Right lobe of liver (tissue), 6 donors: ENCODE measurements at regions not wholly inside any gene's neighbourhood (a gene's known extent, or its start where the extent isn't known, plus 50 kb on each side); places are given as distances from the start of the nearest gene placed in this dataset.

Source experiments
- ATAC-seq, 4 donors: fragments of 200-7000 bp; cut with Tn5 transposase; one replicate each; pipeline ENCODE4 v1.9.1; 2020; ENCODE audit warnings: mild to moderate bottlenecking in 4 of 4, moderate library complexity in 4 of 4
- DNase-seq, 3 donors: peaks; one replicate each; pipeline ENCODE4 v3.0.0-alpha.2; 2020
- H3K27ac ChIP-seq, 3 donors: fragments of 200-600 bp; one replicate each; pipeline ENCODE4 v1.8.0; 2022
- H3K27me3 ChIP-seq, 2 donors: fragments of 200-600 bp; one replicate each; pipeline ENCODE4 v1.8.0; 2022
- H3K36me3 ChIP-seq, 4 donors: fragments of 200-600 bp; sonication (generic) in 1 of 4; one replicate each; pipeline versions ENCODE4 v1.5.1 to v1.8.0; 2017 to 2022; ENCODE audit warnings: control low read depth in 1 of 4
- H3K4me1 ChIP-seq, 4 donors: fragments of 200-600 bp; sonication (generic) in 1 of 4; one replicate each; pipeline versions ENCODE4 v1.5.1 to v1.8.0; 2017 to 2022; ENCODE audit warnings: control low read depth in 1 of 4
- H3K4me3 ChIP-seq, 3 donors: fragments of 200-600 bp; one replicate each; pipeline ENCODE4 v1.8.0; 2022
- H3K9me3 ChIP-seq, 4 donors: fragments of 200-600 bp; sonication (generic) in 1 of 4; one replicate each; pipeline versions ENCODE4 v1.5.1 to v1.8.0; 2017 to 2022; ENCODE audit warnings: control low read depth in 1 of 4
- POLR2A ChIP-seq: fragments of 450-650 bp; IDR thresholded peaks from one replicate; pipeline ENCODE4 v1.6.1; 2017; ENCODE audit warnings: antibody characterized with exemption, mild to moderate bottlenecking
- WGBS: methylation state at CpG from one replicate; pipeline ENCODE4 v1.1.6; 2018; ENCODE audit warnings: low coverage, low lambda C conversion rate; ENCODE audit not compliant: insufficient coverage; ENCODE audit errors: missing lambda C conversion rate; 5-methylcytosine and 5-hydroxymethylcytosine counted together
- intact Hi-C, 2 donors: fragments of 100-400 bp; cut with DNase I; formaldehyde crosslinking; loops; one replicate each; pipeline versions ENCODE4 v1.11.2 to v1.14.1; 2022
- TF ChIP-seq, protein P1 (sequence below), 4 donors: fragments of 200-600 bp in 3 of 4; fragments of 450-650 bp in 1 of 4; IDR thresholded peaks; one replicate each; pipeline versions ENCODE4 v1.5.1 to v1.8.0; 2016 to 2022; ENCODE audit warnings: antibody characterized with exemption in 4 of 4, mild to moderate bottlenecking in 2 of 4
- donor health status: DM: no; HTN: yes; CAD: no.
- donor health status: DM: no; HTN: no; CAD: no.
- donor health status: DM: no; HTN: no; CAD: no.
- donor health status: DM: no; HTN: yes; CAD: no.
- donor health status: DM: no; HTN: yes; CAD: no.

DNA sequence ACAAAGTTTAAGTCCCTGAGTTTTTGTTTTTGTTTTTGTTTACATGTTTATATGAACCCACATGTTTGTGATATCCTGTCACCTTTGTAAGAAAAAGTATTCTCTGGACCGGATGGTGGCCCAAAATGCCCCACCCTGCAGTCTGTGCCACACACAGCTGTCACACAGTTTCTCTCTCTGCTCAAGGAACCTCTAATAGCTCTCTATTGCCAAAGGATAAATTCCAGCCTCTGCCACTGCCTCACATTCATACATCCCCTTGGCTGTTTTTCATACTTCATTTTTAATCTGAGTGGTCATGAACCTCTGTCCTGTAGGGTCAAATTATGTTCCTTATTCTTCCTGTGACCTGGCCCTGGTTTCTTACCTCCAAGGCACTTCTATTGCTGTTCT is 520.3 kb upstream of the CDH5 start:
- ATAC-seq = no peak
- WGBS = 69% methylated on average over 1 of the region's 1 CpG
- TF ChIP-seq, protein P1, sequence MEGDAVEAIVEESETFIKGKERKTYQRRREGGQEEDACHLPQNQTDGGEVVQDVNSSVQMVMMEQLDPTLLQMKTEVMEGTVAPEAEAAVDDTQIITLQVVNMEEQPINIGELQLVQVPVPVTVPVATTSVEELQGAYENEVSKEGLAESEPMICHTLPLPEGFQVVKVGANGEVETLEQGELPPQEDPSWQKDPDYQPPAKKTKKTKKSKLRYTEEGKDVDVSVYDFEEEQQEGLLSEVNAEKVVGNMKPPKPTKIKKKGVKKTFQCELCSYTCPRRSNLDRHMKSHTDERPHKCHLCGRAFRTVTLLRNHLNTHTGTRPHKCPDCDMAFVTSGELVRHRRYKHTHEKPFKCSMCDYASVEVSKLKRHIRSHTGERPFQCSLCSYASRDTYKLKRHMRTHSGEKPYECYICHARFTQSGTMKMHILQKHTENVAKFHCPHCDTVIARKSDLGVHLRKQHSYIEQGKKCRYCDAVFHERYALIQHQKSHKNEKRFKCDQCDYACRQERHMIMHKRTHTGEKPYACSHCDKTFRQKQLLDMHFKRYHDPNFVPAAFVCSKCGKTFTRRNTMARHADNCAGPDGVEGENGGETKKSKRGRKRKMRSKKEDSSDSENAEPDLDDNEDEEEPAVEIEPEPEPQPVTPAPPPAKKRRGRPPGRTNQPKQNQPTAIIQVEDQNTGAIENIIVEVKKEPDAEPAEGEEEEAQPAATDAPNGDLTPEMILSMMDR (IDR thresholded peaks at IDR 0.05) = no peak
- TF ChIP-seq POLR2A = no peak

DNA sequence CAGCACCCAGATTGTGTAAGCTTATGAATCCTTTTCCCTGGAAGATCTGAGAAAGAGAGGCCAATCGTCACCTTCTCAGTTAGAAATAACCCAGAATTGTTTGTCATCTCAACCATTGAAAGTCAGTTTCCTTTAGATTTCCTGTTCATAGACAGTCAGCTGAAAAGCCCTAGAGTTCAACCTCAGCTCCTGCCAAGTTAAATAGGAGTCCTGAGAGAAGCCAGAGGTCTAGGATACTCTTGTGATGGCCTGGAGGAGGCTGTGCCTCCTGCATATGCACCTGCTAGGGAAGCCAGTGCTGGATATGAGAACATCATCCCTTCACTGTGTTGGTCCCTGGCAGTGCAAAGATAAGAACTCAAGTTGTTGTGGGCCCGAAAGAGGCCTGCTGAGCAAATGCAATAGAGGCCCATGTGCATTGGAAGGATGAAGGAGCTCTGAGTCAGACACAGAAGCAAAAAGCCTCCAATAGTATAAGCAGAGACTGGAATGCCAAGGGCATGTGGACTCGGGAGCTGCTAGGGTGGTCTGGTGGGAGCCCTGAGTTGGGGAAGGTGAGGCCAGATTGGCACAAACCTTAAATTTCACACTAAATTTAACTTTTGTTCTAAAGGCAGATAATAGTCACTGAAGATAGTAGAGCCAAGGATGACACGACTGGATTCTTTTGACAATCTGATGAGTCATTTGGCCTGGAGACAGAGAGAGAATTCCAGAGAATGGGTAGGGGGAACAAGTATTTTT is 520.9 kb upstream of the CDH5 start:
- TF ChIP-seq, protein P1 (IDR thresholded peaks at IDR 0.05) = no peak
- no peak for TF ChIP-seq POLR2A
- intact Hi-C loops = no loop called here
- Histone ChIP-seq H3K36me3 (no peaks in the 10 kb centered on the region), H3K27ac (no peak overlapping the region), H3K9me3 (no peaks in the 10 kb centered on the region), H3K4me1 (no peaks in the 10 kb centered on the region), H3K4me3 (no peak overlapping the region), H3K27me3 (no peaks in the 10 kb centered on the region)
- 47% methylated on average over 4 of the region's 4 CpGs for WGBS
- ATAC-seq = peak in 2 of 4 donors; percentile 30 to 71
- DNase-seq = no peak

More for the DNA sequence above, 520.3 kb upstream of the CDH5 start:
- intact Hi-C loops = no loop called here
- H3K36me3 ChIP-seq = no peaks in the 10 kb centered on the region
- no peak overlapping the region for H3K27ac ChIP-seq
- H3K4me3 ChIP-seq = no peak overlapping the region
- no peaks in the 10 kb centered on the region for H3K27me3 ChIP-seq
- no peaks in the 10 kb centered on the region for H3K4me1 ChIP-seq
- no peaks in the 10 kb centered on the region for H3K9me3 ChIP-seq
- no peak for DNase-seq

DNA sequence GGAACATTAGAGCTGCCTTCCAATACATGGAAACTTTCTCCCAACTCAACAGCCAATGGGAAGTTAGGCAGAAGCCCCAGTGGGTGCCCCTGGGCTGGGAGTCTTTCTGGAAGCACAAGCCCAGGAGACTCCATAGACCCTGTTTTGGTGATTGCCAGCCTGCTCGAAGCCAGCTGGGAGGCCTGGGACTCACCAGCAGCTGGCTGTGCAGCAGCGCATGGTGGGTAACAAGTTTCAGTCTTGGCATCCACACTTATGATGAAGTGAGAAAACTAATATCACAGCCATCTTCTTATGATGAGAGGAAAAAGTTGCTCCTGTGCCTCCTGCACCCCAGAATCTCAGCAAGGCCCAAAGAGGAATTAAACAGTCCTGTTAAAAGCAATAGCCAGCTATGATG is 522.5 kb upstream of the CDH5 start:
- Histone ChIP-seq H3K36me3 (no peaks in the 10 kb centered on the region), H3K4me3 (no peak overlapping the region), H3K4me1 (no peaks in the 10 kb centered on the region), H3K27ac (no peak overlapping the region), H3K27me3 (no peaks in the 10 kb centered on the region), H3K9me3 (no peaks in the 10 kb centered on the region)
- TF ChIP-seq, protein P1 (IDR thresholded peaks at IDR 0.05) = no peak
- DNase-seq = no peak
- ATAC-seq = no peak
- 29% methylated on average over 1 of the region's 2 CpGs for WGBS
- intact Hi-C loops = no loop called here

DNA sequence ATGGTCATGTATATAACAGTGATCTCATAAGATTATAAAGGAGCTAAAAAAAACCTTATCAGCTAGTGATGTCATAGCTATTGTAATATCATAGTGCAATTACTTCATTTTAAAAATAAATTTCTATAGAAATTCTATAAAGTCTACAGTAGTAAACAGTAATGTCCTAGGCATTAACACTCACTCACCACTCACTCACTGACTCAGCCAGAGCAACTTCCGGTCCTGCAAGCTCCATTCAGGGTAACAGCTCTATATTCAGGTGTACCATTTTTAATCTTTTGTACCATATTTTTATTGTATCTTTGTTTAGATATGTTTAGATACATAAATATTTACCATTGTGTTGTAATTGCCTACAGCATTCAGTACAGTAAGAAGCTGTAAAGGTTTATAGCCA is 524.4 kb upstream of the CDH5 start:
- ATAC-seq (no peak), DNase-seq (no peak)
- WGBS = 43% methylated on average over 1 of the region's 1 CpG
- TF ChIP-seq, protein P1 (IDR thresholded peaks at IDR 0.05) = no peak
- TF ChIP-seq POLR2A = no peak
- Histone ChIP-seq H3K27me3 (no peaks in the 10 kb centered on the region), H3K27ac (no peak overlapping the region), H3K4me1 (no peaks in the 10 kb centered on the region), H3K36me3 (no peaks in the 10 kb centered on the region), H3K9me3 (no peaks in the 10 kb centered on the region), H3K4me3 (no peak overlapping the region)
- intact Hi-C loops = no loop called here
